B cell (primary cell): ENCODE measurements at regions not wholly inside any gene's neighbourhood (a gene's known extent, or its start where the extent isn't known, plus 50 kb on each side); places are given as distances from the start of the nearest gene placed in this dataset.

ENCODE experiments used
- ATAC-seq: fragments of 200-7000 bp; cut with Tn5 transposase; one replicate; pipeline ENCODE4 v1.10.0; 2021; ENCODE audit warnings: low read depth, mild to moderate bottlenecking, moderate number of reproducible peaks, moderate library complexity
- CTCF ChIA-PET: fragments of 350-600 bp; sonication (Branson Sonifier 250); formaldehyde crosslinking; loops from one replicate; lab custom pipeline; 2021; ENCODE audit warnings: antibody characterized with exemption, inconsistent platforms; lab: Charles Lee
- POLR2A ChIA-PET: fragments of 350-600 bp; sonication (Branson Sonifier 250); formaldehyde crosslinking; loops from one replicate; lab custom pipeline; 2021; ENCODE audit warnings: antibody characterized with exemption; lab: Charles Lee
- DNase-seq: peaks from one replicate; pipeline ENCODE4 v3.0.0; 2013
- H2AFZ ChIP-seq: 2 replicates; pipeline ENCODE4 v1.6.1; 2012; ENCODE audit warnings: mild to moderate bottlenecking, low read depth, low read length; ENCODE audit not compliant: insufficient read depth, poor library complexity, severe bottlenecking
- H3K27ac ChIP-seq, 2 donors: 1 replicate in 1 of 2; 2 replicates in 1 of 2; pipeline ENCODE4 v1.5.1; 2012 to 2013; ENCODE audit warnings: low read length in 2 of 2, mild to moderate bottlenecking in 2 of 2, moderate library complexity in 1 of 2
- H3K27me3 ChIP-seq, 4 experiments: fragments of 200-600 bp in 1 of 4; sonication (generic) in 1 of 4; replicated peaks in 1 of 4; 1 replicate in 2 of 4; 2 replicates in 2 of 4; pipeline versions ENCODE4 v1.6.1 to v1.7.0; 2013 to 2016; ENCODE audit warnings: low read length in 3 of 4, mild to moderate bottlenecking in 2 of 4, mixed read lengths in 1 of 4, moderate library complexity in 1 of 4; ENCODE audit not compliant: insufficient read depth in 4 of 4, control insufficient read depth in 3 of 4; ENCODE audit errors: control extremely low read depth in 1 of 4
- H3K36me3 ChIP-seq, 2 experiments: replicated peaks in 1 of 2; 1 replicate in 1 of 2; 2 replicates in 1 of 2; pipeline versions ENCODE4 v1.6.1 to v1.7.1; 2013; ENCODE audit warnings: low read length in 1 of 2; ENCODE audit not compliant: insufficient read depth in 2 of 2, control insufficient read depth in 1 of 2; ENCODE audit errors: control extremely low read depth in 1 of 2, extremely low read depth in 1 of 2
- H3K4me1 ChIP-seq, 2 donors: fragments of 200-600 bp in 1 of 2; sonication (generic) in 1 of 2; 1 replicate in 1 of 2; 2 replicates in 1 of 2; pipeline versions ENCODE4 v1.5.1 to v1.6.1; 2013 to 2017; ENCODE audit warnings: low read length in 2 of 2; ENCODE audit not compliant: control insufficient read depth in 2 of 2, insufficient read depth in 2 of 2
- H3K4me2 ChIP-seq: replicated peaks from 2 replicates; pipeline ENCODE3; 2012; ENCODE audit warnings: mild to moderate bottlenecking, low read depth, low read length; ENCODE audit not compliant: poor library complexity, severe bottlenecking
- H3K4me3 ChIP-seq, 5 experiments: fragments of 200-600 bp in 1 of 5; sonication (generic) in 1 of 5; 1 replicate in 3 of 5; 2 replicates in 2 of 5; pipeline versions ENCODE4 v1.5.1 to v1.7.0; 2011 to 2016; ENCODE audit warnings: low read length in 4 of 5, mild to moderate bottlenecking in 4 of 5, low read depth in 2 of 5, control low read depth in 1 of 5, moderate library complexity in 1 of 5; ENCODE audit not compliant: insufficient read depth in 1 of 5; ENCODE audit errors: control extremely low read depth in 1 of 5, extremely low read depth in 1 of 5
- H3K79me2 ChIP-seq: fragments of 200-600 bp; sonication (generic); one replicate; pipeline ENCODE4 v1.6.0; 2016; ENCODE audit warnings: low read length; ENCODE audit not compliant: control insufficient read depth, insufficient read depth
- H3K9ac ChIP-seq: fragments of 200-600 bp; sonication (generic); 2 replicates; pipeline ENCODE4 v1.6.1; 2017; ENCODE audit warnings: mild to moderate bottlenecking, low read length, moderate library complexity
- H3K9me3 ChIP-seq, 3 donors: one replicate each; pipeline versions ENCODE4 v1.6.1 to v1.7.1; 2013; ENCODE audit warnings: low read length in 2 of 3; ENCODE audit not compliant: control insufficient read depth in 2 of 3, insufficient read depth in 1 of 3; ENCODE audit errors: control extremely low read depth in 1 of 3
- H4K20me1 ChIP-seq: 2 replicates; pipeline ENCODE4 v1.6.0; 2012; ENCODE audit warnings: mild to moderate bottlenecking, low read length; ENCODE audit not compliant: insufficient read depth, control insufficient read depth, poor library complexity, severe bottlenecking
- H3K27ac Mint-ChIP-seq: one replicate; pipeline ENCODE4 v1.8.0; 2021; ENCODE audit warnings: mixed read lengths
- H3K27me3 Mint-ChIP-seq: one replicate; pipeline ENCODE4 v1.8.0; 2021; ENCODE audit warnings: mixed read lengths
- H3K4me1 Mint-ChIP-seq: one replicate; pipeline ENCODE4 v1.8.0; 2021; ENCODE audit warnings: mixed read lengths
- H3K4me3 Mint-ChIP-seq: one replicate; pipeline ENCODE4 v1.8.0; 2021; ENCODE audit warnings: mixed read lengths
- H3K9me3 Mint-ChIP-seq: one replicate; pipeline ENCODE4 v1.8.0; 2022; ENCODE audit warnings: mixed read lengths; ENCODE audit not compliant: insufficient read depth
- CTCF ChIP-seq: fragments of 200-600 bp; IDR thresholded peaks from one replicate; pipeline ENCODE4 v1.8.0; 2022; ENCODE audit warnings: antibody characterized with exemption, mild to moderate bottlenecking
- EZH2 ChIP-seq: IDR thresholded peaks from 2 replicates; pipeline ENCODE4 v1.6.1; 2012; ENCODE audit warnings: borderline replicate concordance, low read depth, mild to moderate bottlenecking, moderate library complexity, low read length; ENCODE audit not compliant: insufficient read depth, poor library complexity, severe bottlenecking
- WGBS: methylation state at CpG from one replicate; pipeline ENCODE4 v1.1.5; 2013; ENCODE audit warnings: missing lambda C conversion rate; ENCODE audit not compliant: insufficient coverage; 5-methylcytosine and 5-hydroxymethylcytosine counted together
- intact Hi-C: fragments of 100-400 bp; cut with micrococcal nuclease; formaldehyde crosslinking; loops from one replicate; pipeline ENCODE4 v1.10.0; 2022

GRCh38 chr5:24788829-24789514 lies 144.2 kb upstream of the CDH10 start:
- no peak overlapping the region for H3K9ac ChIP-seq
- no peak overlapping the region for H3K27ac ChIP-seq
- H3K4me2 ChIP-seq = no peak overlapping the region
- H3K4me3 Mint-ChIP-seq = no peak overlapping the region
- H3K9me3 Mint-ChIP-seq = peaks cover 4% of the 10 kb centered on the region
- DNase-seq (no peak), ATAC-seq (no peak)
- H3K27me3 Mint-ChIP-seq = no peaks in the 10 kb centered on the region
- H3K36me3 ChIP-seq = no peaks in the 10 kb centered on the region
- H3K27me3 ChIP-seq = no peaks in the 10 kb centered on the region
- WGBS = 80% methylated on average over 1 of the region's 2 CpGs
- H3K4me1 Mint-ChIP-seq = no peaks in the 10 kb centered on the region
- H3K4me1 ChIP-seq = no peaks in the 10 kb centered on the region
- H4K20me1 ChIP-seq = no peaks in the 10 kb centered on the region
- ChIA-PET POLR2A (no interaction called here), CTCF (no interaction called here)
- H3K79me2 ChIP-seq = no peaks in the 10 kb centered on the region
- no peaks in the 10 kb centered on the region for H3K9me3 ChIP-seq
- intact Hi-C loops = no loop called here
- H3K27ac Mint-ChIP-seq = no peak overlapping the region
- H2AFZ ChIP-seq = no peak overlapping the region
- TF ChIP-seq EZH2 (no peak), CTCF (no peak)
- no peak overlapping the region for H3K4me3 ChIP-seq

- no CpG with 5 or more reads among the region's 4 CpGs for WGBS
- Histone ChIP-seq H4K20me1 (no peaks in the 10 kb centered on the region), H3K27me3 (no peaks in the 10 kb centered on the region), H3K4me3 (no peak overlapping the region), H2AFZ (no peak overlapping the region), H3K9ac (no peak overlapping the region), H3K4me1 (no peaks in the 10 kb centered on the region), H3K36me3 (no peaks in the 10 kb centered on the region), H3K4me2 (no peak overlapping the region), H3K9me3 (no peaks in the 10 kb centered on the region), H3K79me2 (no peaks in the 10 kb centered on the region), H3K27ac (no peak overlapping the region)
- H3K27ac Mint-ChIP-seq = no peak overlapping the region
- no peak overlapping the region for H3K4me3 Mint-ChIP-seq
- ATAC-seq (no peak), DNase-seq (no peak)
- no peaks in the 10 kb centered on the region for H3K9me3 Mint-ChIP-seq
- TF ChIP-seq CTCF (no peak), EZH2 (no peak)
- H3K4me1 Mint-ChIP-seq = no peaks in the 10 kb centered on the region
- ChIA-PET CTCF (no interaction called here), POLR2A (no interaction called here)
- intact Hi-C loops = no loop called here
- no peaks in the 10 kb centered on the region for H3K27me3 Mint-ChIP-seq
Measured at GRCh38 chr5:24786108-24786507, 141.3 kb upstream of the CDH10 start.
